Stimulated activated naive B cell treated with anti-CD40 and anti-IgM and Interleukin-4, amounts not matched to agents 10 μg/mL and 1 μg/mL and 100 μg/mL, for 72 hours (primary cell): ENCODE measurements at regions not wholly inside any gene's neighbourhood (a gene's known extent, or its start where the extent isn't known, plus 50 kb on each side); places are given as distances from the start of the nearest gene placed in this dataset.
"Not testable (repeated sequence)": the region's sequence is repeated elsewhere in the genome, so short reads cannot be mapped to it uniquely, and the experiment has no call there.

Experiments used
- ATAC-seq, 2 donors: fragments of 150-1000 bp; cut with Tn5 transposase; replicated peaks; 2 replicates each; pipeline ENCODE4 v1.10.0; 2021; ENCODE audit warnings: moderate library complexity in 1 of 2
- DNase-seq: peaks from one replicate; pipeline ENCODE4 v3.0.0; 2021
- H3K27ac Mint-ChIP-seq: one replicate; pipeline ENCODE4 v1.8.0; 2022; ENCODE audit warnings: mild to moderate bottlenecking, mixed read lengths
- H3K27me3 Mint-ChIP-seq, 2 donors: one replicate each; pipeline ENCODE4 v1.8.0; 2022; ENCODE audit warnings: mixed read lengths in 2 of 2
- H3K36me3 Mint-ChIP-seq, 2 donors: one replicate each; pipeline ENCODE4 v1.8.0; 2022; ENCODE audit warnings: mixed read lengths in 2 of 2, mild to moderate bottlenecking in 1 of 2
- H3K4me1 Mint-ChIP-seq, 2 donors: one replicate each; pipeline ENCODE4 v1.8.0; 2022; ENCODE audit warnings: mixed read lengths in 2 of 2, mild to moderate bottlenecking in 1 of 2
- H3K4me3 Mint-ChIP-seq, 2 donors: one replicate each; pipeline ENCODE4 v1.8.0; 2022; ENCODE audit warnings: mild to moderate bottlenecking in 2 of 2, mixed read lengths in 2 of 2, moderate library complexity in 1 of 2
- H3K9me3 Mint-ChIP-seq, 2 donors: one replicate each; pipeline ENCODE4 v1.8.0; 2022; ENCODE audit warnings: mixed read lengths in 2 of 2, mild to moderate bottlenecking in 1 of 2

DNA sequence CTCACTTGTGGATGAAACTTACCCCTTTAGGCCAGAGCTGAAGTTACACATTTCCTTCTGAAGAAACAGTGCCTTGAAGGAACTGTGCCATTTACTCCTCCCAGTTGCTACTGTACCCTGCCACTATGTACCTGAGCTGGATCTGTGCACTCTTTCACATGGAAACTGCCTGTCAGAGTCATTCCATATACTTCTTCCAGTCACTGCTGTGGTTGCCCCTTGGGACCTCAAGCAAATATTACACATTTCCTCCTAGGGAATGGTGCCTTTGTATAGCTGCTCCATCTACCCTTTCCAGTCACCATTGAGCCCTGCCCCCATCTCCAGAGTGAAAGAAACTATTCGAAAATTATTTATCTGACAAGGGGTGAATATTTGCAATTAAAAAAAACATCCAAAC is 1328.3 kb downstream of the TECRL start:
- Mint-ChIP-seq H3K27ac (no peak overlapping the region), H3K4me1 (no peaks in the 10 kb centered on the region), H3K4me3 (no peak overlapping the region), H3K9me3 (peaks cover 13% of the 10 kb centered on the region in 2 donors), H3K27me3 (no peaks in the 10 kb centered on the region), H3K36me3 (no peaks in the 10 kb centered on the region)
- DNase-seq = no peak
- ATAC-seq = no peak

DNA sequence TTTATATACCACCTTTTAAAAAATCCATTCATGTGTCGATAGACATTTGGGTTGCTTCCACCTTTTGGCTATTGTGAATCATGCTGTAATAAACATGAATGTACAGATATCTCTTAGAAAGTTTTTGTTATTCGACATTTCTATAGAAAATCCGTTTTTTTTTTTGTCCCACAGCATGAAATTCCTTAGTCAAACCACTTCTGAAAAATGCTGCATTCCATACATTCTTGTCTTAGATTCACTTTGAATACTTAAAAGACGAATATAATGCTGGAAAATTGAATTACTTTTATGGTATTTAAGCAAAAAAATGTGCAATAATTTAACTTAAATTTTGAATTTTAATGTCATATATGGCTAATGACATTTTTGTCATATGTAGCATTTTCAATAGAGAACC is 1345.5 kb downstream of the TECRL start:
- ATAC-seq (no peak), DNase-seq (no peak)
- Mint-ChIP-seq H3K36me3 (no peaks in the 10 kb centered on the region), H3K27ac (no peak overlapping the region), H3K27me3 (no peaks in the 10 kb centered on the region), H3K4me1 (no peaks in the 10 kb centered on the region), H3K9me3 (peaks cover 4 to 13% of the 10 kb centered on the region in 2 donors), H3K4me3 (no peak overlapping the region)

GRCh38 chr4:63062891-63063290 is 1346.4 kb downstream of the TECRL start:
- not testable (repeated sequence) for H3K27ac Mint-ChIP-seq, H3K4me3 Mint-ChIP-seq, ATAC-seq, H3K4me1 Mint-ChIP-seq, H3K27me3 Mint-ChIP-seq, H3K36me3 Mint-ChIP-seq, DNase-seq
- peaks cover 5 to 13% of the 10 kb centered on the region in 2 donors for H3K9me3 Mint-ChIP-seq

DNA sequence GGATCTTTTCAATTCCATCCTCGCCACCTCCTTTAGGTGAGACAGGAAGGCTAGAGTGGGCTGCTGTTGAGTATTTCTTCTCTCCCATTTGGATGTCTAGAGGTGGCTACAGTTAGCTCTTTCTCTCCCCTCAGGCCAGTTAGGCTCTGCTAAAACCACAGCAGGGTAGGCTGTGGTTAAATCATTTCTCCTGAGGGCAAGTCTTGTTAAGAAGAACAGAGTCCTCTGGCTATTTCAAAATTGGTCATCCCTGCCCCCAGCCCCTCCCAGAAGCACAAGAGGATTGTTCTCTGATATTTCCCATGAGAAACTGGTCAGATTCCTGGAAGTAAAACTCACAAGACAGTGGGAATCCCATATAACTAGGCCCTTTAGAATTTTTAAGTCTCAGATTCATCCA is 1359.5 kb downstream of the TECRL start:
- Mint-ChIP-seq H3K27me3 (no peaks in the 10 kb centered on the region), H3K27ac (no peak overlapping the region), H3K4me3 (no peak overlapping the region), H3K9me3 (peaks cover 4 to 8% of the 10 kb centered on the region in 2 donors), H3K4me1 (no peaks in the 10 kb centered on the region), H3K36me3 (no peaks in the 10 kb centered on the region)
- DNase-seq (no peak), ATAC-seq (no peak)

GRCh38 chr4:63049278-63049677 is 1360.0 kb downstream of the TECRL start:
- Mint-ChIP-seq H3K27ac (no peak overlapping the region), H3K36me3 (no peaks in the 10 kb centered on the region), H3K27me3 (no peaks in the 10 kb centered on the region), H3K4me3 (no peak overlapping the region), H3K4me1 (no peaks in the 10 kb centered on the region), H3K9me3 (peaks cover 4 to 8% of the 10 kb centered on the region in 2 donors)
- ATAC-seq = no peak
- no peak for DNase-seq

DNA sequence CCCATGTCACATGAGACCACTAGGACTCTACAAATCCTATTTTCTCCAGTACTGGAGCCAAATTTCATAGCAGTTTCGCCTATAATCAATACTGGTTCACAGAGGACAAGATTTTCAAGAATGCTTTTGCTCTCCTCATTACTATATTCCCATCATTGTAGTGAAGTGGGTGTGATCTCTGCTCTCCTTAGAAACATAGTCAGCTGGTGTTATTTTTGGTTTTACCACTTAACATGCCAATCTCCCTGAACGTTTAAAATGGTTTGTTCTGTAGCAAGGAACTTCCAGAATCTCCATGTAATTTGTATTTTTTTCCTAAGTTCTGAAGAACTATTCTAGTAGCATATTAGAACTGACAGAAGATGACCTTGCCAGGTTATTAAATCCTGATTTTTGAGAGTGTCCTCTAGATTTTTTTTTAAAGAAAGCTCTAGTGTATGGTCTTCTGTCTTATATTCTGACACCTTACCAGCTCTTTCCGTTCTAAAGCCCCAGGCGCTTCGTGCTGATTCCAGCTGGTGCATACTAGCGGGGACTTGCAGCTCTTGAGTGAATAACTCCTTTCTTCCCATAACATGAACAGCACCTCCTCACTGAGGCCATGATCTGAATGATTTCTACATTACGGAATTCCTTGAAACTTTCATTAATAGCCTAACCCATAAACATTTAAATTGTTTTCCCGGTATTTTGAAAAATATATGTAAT is 1372.9 kb downstream of the TECRL start:
- no peak overlapping the region for H3K27ac Mint-ChIP-seq
- ATAC-seq = no peak
- H3K9me3 Mint-ChIP-seq = peaks cover 2 to 4% of the 10 kb centered on the region in 2 donors
- H3K4me1 Mint-ChIP-seq = no peaks in the 10 kb centered on the region
- H3K4me3 Mint-ChIP-seq = no peak overlapping the region
- no peak for DNase-seq
- H3K27me3 Mint-ChIP-seq = no peaks in the 10 kb centered on the region
- no peaks in the 10 kb centered on the region for H3K36me3 Mint-ChIP-seq

DNA sequence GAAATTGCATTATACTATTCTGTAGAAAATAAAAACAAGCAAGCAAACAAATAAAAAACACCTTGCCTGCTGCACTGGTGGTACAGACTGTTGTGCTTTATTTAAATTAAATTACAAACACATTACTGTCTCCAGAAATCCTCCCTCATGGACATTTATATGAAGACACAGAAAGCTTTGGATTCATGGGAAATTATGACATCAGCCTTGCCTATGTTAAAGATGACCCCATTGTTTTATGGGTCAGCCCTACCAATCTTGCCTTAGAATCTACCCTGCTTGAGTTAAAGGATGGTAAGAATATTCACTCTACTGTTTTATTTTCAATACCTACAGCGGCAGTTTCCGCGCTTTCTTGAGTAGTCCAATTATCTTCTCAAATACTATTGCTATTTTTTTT is 1379.9 kb downstream of the TECRL start:
- H3K9me3 Mint-ChIP-seq = peaks cover 0 to 2% of the 10 kb centered on the region in 2 donors
- no peaks in the 10 kb centered on the region for H3K4me1 Mint-ChIP-seq
- no peak overlapping the region for H3K4me3 Mint-ChIP-seq
- DNase-seq (no peak), ATAC-seq (no peak)
- no peak overlapping the region for H3K27ac Mint-ChIP-seq
- H3K36me3 Mint-ChIP-seq = no peaks in the 10 kb centered on the region
- H3K27me3 Mint-ChIP-seq = no peaks in the 10 kb centered on the region

DNA sequence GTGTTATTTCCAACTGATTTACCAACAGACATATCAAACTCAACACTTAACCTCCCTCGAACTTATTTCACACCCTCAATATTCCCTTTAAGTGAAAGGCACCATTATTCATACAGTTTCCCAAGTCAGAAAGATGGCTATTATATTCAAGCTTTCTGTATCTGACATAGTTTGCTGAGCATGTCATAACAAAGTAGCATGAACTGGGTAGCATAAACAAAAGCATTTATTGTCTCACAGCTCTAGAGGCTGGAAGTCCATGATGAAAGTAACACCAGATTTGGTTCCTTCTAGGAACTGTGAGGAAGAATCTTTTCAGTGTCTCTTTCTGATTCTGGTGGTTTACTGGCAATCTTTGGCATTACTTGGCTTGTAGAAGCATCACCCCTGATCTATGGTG is 1388.6 kb downstream of the TECRL start:
- Mint-ChIP-seq H3K4me3 (no peak overlapping the region), H3K27me3 (no peaks in the 10 kb centered on the region), H3K9me3 (peaks cover 4 to 9% of the 10 kb centered on the region in 2 donors), H3K4me1 (no peaks in the 10 kb centered on the region), H3K36me3 (no peaks in the 10 kb centered on the region), H3K27ac (no peak overlapping the region)
- ATAC-seq = no peak
- DNase-seq = no peak

DNA sequence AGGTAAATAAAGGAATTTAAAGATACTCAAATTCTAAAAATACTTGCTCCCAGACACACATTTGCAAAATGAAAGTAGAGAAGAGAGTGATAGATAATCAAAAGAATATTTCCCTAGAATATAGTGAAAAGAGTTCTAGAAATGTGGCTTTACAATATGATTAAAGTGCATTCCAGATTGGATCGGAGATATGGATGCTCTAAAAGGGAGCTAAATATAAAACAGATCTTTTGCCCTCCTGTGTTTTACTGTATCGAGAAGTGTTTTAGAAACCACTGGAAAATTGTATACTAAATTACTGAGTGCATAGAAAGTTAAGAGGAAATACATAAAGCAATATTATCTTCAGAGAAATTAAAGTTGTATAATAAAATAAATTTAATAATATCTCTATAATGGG is 1392.0 kb downstream of the TECRL start:
- ATAC-seq (no peak), DNase-seq (no peak)
- Mint-ChIP-seq H3K9me3 (peaks cover 4 to 6% of the 10 kb centered on the region in 2 donors), H3K4me1 (no peaks in the 10 kb centered on the region), H3K4me3 (no peak overlapping the region), H3K27ac (no peak overlapping the region), H3K36me3 (no peaks in the 10 kb centered on the region), H3K27me3 (no peaks in the 10 kb centered on the region)

DNA sequence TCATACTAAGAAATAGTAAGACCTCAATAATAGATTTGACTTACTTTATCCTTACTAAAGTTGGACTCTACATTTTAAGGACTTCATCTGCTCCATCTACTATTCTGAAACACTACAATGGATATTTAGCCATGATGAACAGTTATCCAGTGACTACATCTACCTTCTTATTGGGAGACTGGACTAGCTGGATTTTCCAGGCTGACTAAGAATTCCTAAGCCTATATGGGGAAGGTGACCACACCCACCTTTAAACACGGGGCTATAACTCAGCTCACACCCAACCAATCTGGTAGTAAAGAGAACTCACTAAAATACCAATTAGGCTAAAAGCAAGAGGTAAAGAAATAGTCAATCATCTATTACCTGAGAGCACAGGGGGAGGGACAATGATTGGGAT is 1438.4 kb downstream of the TECRL start:
- H3K4me3 Mint-ChIP-seq = no peak overlapping the region
- no peak for ATAC-seq

DNA sequence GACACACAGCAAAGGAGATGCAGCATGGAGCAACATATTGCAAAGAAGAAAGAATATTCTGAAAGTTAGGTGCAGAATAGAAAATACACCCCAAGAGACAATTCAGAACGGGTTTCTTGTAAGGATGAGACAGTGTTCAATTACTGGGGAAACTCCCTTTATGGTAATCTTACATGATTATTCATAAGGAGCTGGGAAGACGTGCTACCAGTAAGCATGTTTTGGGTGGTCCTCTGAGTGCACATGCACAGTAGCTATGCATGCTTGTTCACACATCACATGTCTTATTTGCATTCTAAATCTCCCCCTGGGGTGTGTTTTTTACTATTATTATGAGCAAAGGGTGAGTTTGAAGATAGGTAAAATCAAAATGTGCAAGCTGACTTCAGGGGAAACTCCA is 1448.8 kb downstream of the TECRL start:
- no peak for DNase-seq
- Mint-ChIP-seq H3K27me3 (no peaks in the 10 kb centered on the region), H3K36me3 (no peaks in the 10 kb centered on the region)

More for the DNA sequence above, 1438.4 kb downstream of the TECRL start:
- Mint-ChIP-seq H3K36me3 (no peaks in the 10 kb centered on the region), H3K27me3 (no peaks in the 10 kb centered on the region), H3K27ac (no peak overlapping the region), H3K4me1 (no peaks in the 10 kb centered on the region), H3K9me3 (peaks cover under 1 to 6% of the 10 kb centered on the region in 2 donors)
- no peak for DNase-seq

DNA sequence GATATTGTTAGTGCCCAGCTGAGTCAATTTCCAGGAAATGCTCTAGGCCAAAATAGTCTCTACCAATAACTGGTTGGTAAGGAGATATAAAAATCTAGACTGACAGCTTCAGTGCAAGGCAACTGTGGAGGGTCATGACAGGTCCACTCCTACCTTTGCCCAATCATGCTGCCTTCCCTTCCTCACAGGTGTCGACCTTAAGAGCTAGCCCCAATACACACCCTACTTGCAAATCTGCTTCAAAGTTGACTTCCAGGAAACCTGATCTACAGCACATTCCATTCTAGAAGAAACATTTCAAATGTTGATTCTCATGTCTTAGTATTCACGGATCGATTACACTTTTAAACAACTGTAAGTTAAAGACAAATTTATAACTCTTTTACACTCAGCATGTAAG is 1455.5 kb downstream of the TECRL start:
- Mint-ChIP-seq H3K9me3 (peaks cover 2 to 3% of the 10 kb centered on the region in 2 donors), H3K27ac (no peak overlapping the region), H3K27me3 (no peaks in the 10 kb centered on the region), H3K4me3 (no peak overlapping the region), H3K4me1 (no peaks in the 10 kb centered on the region), H3K36me3 (no peaks in the 10 kb centered on the region)
- DNase-seq (no peak), ATAC-seq (no peak)

More for the DNA sequence above, 1448.8 kb downstream of the TECRL start:
- H3K4me1 Mint-ChIP-seq = no peaks in the 10 kb centered on the region
- no peak overlapping the region for H3K27ac Mint-ChIP-seq
- no peak for ATAC-seq
- peaks cover 4% of the 10 kb centered on the region in 2 donors for H3K9me3 Mint-ChIP-seq
- H3K4me3 Mint-ChIP-seq = no peak overlapping the region

- no peak for DNase-seq
- H3K4me1 Mint-ChIP-seq = no peaks in the 10 kb centered on the region
- peaks cover 2 to 3% of the 10 kb centered on the region in 2 donors for H3K9me3 Mint-ChIP-seq
- no peaks in the 10 kb centered on the region for H3K27me3 Mint-ChIP-seq
- no peaks in the 10 kb centered on the region for H3K36me3 Mint-ChIP-seq
- no peak overlapping the region for H3K27ac Mint-ChIP-seq
- ATAC-seq = no peak
- no peak overlapping the region for H3K4me3 Mint-ChIP-seq
Observed at GRCh38 chr4:62952366-62952765, 1456.9 kb downstream of the TECRL start.

DNA sequence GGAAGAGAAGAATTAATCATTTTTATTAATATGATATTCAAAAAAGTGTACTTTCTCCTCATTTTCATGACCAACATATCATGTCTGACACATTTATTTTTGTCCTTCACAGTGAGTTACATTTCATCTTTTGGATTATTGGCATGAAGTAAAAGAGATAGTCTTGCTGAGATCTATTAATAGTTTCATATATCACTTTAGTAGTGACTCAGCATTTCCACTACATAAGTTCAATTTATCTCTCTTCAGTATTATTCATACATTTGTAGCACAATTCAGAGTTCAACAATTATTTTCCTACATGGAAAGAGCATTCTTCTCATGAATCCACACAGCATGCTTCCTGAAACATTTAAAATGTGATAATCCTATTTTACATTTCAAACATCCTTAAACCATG is 1461.1 kb downstream of the TECRL start:
- H3K36me3 Mint-ChIP-seq = no peaks in the 10 kb centered on the region
- no peak for ATAC-seq

DNA sequence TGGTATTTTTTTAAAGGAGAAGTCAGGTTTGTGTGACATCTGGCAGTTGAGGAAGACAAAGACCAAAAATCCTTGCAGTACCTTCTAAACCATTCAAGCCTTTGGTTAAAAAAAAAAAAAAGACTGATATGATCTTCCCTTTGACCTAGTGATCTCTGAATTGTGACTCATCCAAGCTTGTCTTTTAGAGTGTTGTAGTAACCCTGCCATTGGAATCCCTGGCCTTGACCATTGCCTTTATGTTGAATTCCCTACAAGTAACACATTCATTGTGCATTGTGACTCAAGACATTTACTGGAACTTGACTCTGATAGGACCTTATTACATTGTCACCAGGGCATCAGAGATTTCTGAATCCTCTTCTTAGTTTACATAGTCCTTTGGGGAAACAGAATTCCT is 1469.0 kb downstream of the TECRL start:
- Mint-ChIP-seq H3K4me3 (no peak overlapping the region), H3K4me1 (no peaks in the 10 kb centered on the region), H3K27ac (no peak overlapping the region)

More for the DNA sequence above, 1461.1 kb downstream of the TECRL start:
- peaks cover 4 to 9% of the 10 kb centered on the region in 2 donors for H3K9me3 Mint-ChIP-seq
- H3K4me3 Mint-ChIP-seq = no peak overlapping the region
- no peaks in the 10 kb centered on the region for H3K4me1 Mint-ChIP-seq
- no peak for DNase-seq
- H3K27me3 Mint-ChIP-seq = no peaks in the 10 kb centered on the region
- H3K27ac Mint-ChIP-seq = no peak overlapping the region

More for the DNA sequence above, 1469.0 kb downstream of the TECRL start:
- Mint-ChIP-seq H3K36me3 (no peaks in the 10 kb centered on the region), H3K9me3 (peaks cover 14% of the 10 kb centered on the region in 2 donors), H3K27me3 (no peaks in the 10 kb centered on the region)
- ATAC-seq = no peak
- DNase-seq = no peak
